GM12878 (cell line): ENCODE measurements at regions not wholly inside any gene's neighbourhood (a gene's known extent, or its start where the extent isn't known, plus 50 kb on each side); places are given as distances from the start of the nearest gene placed in this dataset.

ENCODE experiments used
- ATAC-seq: fragments of 200-7000 bp; cut with Tn5 transposase; 3 replicates; pipeline ENCODE4 v1.9.1; 2020; ENCODE audit warnings: mild to moderate bottlenecking, moderate library complexity
- BruUV-seq: library from RNA; stranded (reverse); fragments of 400-500 nt; replicated peaks from 2 replicates; lab custom pipeline; 2021; lab: Mats Ljungman, UMichigan
- CTCF ChIA-PET: fragments of 300-600 bp; sonication (Branson Sonifier 250); formaldehyde crosslinking; extraction: SDS; loops from one replicate; lab custom pipeline; 2021; ENCODE audit warnings: inconsistent platforms; lab: Yijun Ruan, JAX
- POLR2A ChIA-PET: fragments of 350-600 bp; formaldehyde crosslinking; extraction: SDS; loops from one replicate; lab custom pipeline; 2021; ENCODE audit warnings: inconsistent platforms; lab: Charles Lee
- RAD21 ChIA-PET: fragments of 300-600 bp; sonication (Branson Sonifier 250); formaldehyde crosslinking; loops from one replicate; lab custom pipeline; 2023; ENCODE audit warnings: antibody characterized with exemption; ENCODE audit not compliant: unreplicated experiment; lab: Charles Lee
- SMC1A ChIA-PET: fragments of 300-600 bp; sonication (Branson Sonifier 250); formaldehyde crosslinking; loops from one replicate; lab custom pipeline; 2023; ENCODE audit not compliant: unreplicated experiment, uncharacterized antibody; lab: Charles Lee
- DNase-seq: peaks from one replicate; pipeline ENCODE4 v3.0.0-alpha.2; 2011; ENCODE audit warnings: low read depth, low spot score
- FAIRE-seq: peaks from 3 replicates; lab custom pipeline; 2011; peaks lifted over from hg19 to GRCh38; lab: Jason Lieb, UNC
- H2AFZ ChIP-seq: 2 replicates; pipeline ENCODE4 v1.6.0; 2011; ENCODE audit warnings: low read depth, low read length, control low read depth; ENCODE audit not compliant: control insufficient read depth
- H3K27ac ChIP-seq: 2 replicates; pipeline ENCODE4 v1.5.1; 2011; ENCODE audit warnings: control low read depth; ENCODE audit not compliant: control insufficient read depth, insufficient read depth
- H3K27me3 ChIP-seq, 2 experiments: replicated peaks in 1 of 2; 2 replicates each; pipeline versions ENCODE4 v1.6.0 to v1.6.1; 2011; ENCODE audit warnings: low read length in 1 of 2; ENCODE audit not compliant: control insufficient read depth in 2 of 2, insufficient read depth in 2 of 2
- H3K36me3 ChIP-seq, 2 experiments: 2 replicates each; pipeline ENCODE4 v1.5.1; 2011; ENCODE audit warnings: low read length in 1 of 2; ENCODE audit not compliant: control insufficient read depth in 2 of 2, insufficient read depth in 2 of 2
- H3K4me1 ChIP-seq: 2 replicates; pipeline ENCODE4 v1.6.1; 2011; ENCODE audit warnings: mild to moderate bottlenecking, low read length, moderate library complexity, mixed read lengths; ENCODE audit not compliant: control insufficient read depth, insufficient read depth
- H3K4me2 ChIP-seq: 2 replicates; pipeline ENCODE4 v1.6.0; 2011; ENCODE audit warnings: control low read depth; ENCODE audit not compliant: control insufficient read depth, insufficient read depth
- H3K4me3 ChIP-seq: fragments of 200-600 bp; sonication (generic); 2 replicates; pipeline ENCODE4 v1.5.1; 2016
- H3K79me2 ChIP-seq: 2 replicates; pipeline ENCODE4 v1.6.0; 2011; ENCODE audit warnings: low read length; ENCODE audit not compliant: control insufficient read depth, insufficient read depth
- H3K9ac ChIP-seq: 2 replicates; pipeline ENCODE4 v1.8.0; 2011; ENCODE audit warnings: low read length, control low read depth, mixed read lengths; ENCODE audit not compliant: control insufficient read depth, insufficient read depth
- H3K9me3 ChIP-seq: replicated peaks from 3 replicates; pipeline ENCODE4 v1.5.1; 2011; ENCODE audit warnings: mild to moderate bottlenecking, low read length; ENCODE audit not compliant: control insufficient read depth, insufficient read depth
- H4K20me1 ChIP-seq: 2 replicates; pipeline ENCODE4 v1.6.0; 2011; ENCODE audit not compliant: control insufficient read depth, insufficient read depth
- BACH1 ChIP-seq: fragments of 450-650 bp; IDR thresholded peaks from 2 replicates; pipeline ENCODE4 v1.6.1; 2017; ENCODE audit warnings: mild to moderate bottlenecking, borderline replicate concordance
- BMI1 ChIP-seq: fragments of 450-650 bp; IDR thresholded peaks from 2 replicates; pipeline ENCODE4 v1.6.1; 2016; ENCODE audit warnings: mild to moderate bottlenecking, moderate library complexity, borderline replicate concordance
- CREB1 ChIP-seq: IDR thresholded peaks from 2 replicates; pipeline ENCODE4 v1.6.1; 2012; ENCODE audit warnings: low read depth, mild to moderate bottlenecking, inconsistent platforms
- JUND ChIP-seq: IDR thresholded peaks from 2 replicates; pipeline ENCODE4 v1.6.1; 2012; ENCODE audit warnings: low read depth, mild to moderate bottlenecking, low read length, improper control_type of control experiment, moderate library complexity
- MYB ChIP-seq: fragments of 150-350 bp; IDR thresholded peaks from 2 replicates; pipeline ENCODE4 v1.6.1; 2014; ENCODE audit warnings: mild to moderate bottlenecking, low read depth, low read length, borderline replicate concordance
- NBN ChIP-seq: fragments of 450-650 bp; IDR thresholded peaks from 2 replicates; pipeline ENCODE4 v1.6.1; 2016
- NRF1 ChIP-seq: conservative IDR thresholded peaks from 2 replicates; pipeline ENCODE4 v1.6.1; 2011; ENCODE audit warnings: mild to moderate bottlenecking, low read depth, low read length, improper control_type of control experiment
- TCF12 ChIP-seq: IDR thresholded peaks from 2 replicates; pipeline ENCODE4 v1.6.1; 2011; ENCODE audit warnings: low read depth, mild to moderate bottlenecking, low read length
- ZNF217 ChIP-seq: fragments of 450-650 bp; IDR thresholded peaks from 2 replicates; pipeline ENCODE4 v1.6.1; 2017; ENCODE audit warnings: antibody characterized with exemption, mild to moderate bottlenecking
- WGBS: methylation state at CpG from one replicate; pipeline ENCODE4 v1.1.6; 2016; ENCODE audit warnings: low lambda C conversion rate; ENCODE audit not compliant: insufficient replicate concordance, insufficient coverage; ENCODE audit errors: missing lambda C conversion rate; 5-methylcytosine and 5-hydroxymethylcytosine counted together
- in situ Hi-C: fragments of 300-500 bp; cut with MboI; formaldehyde crosslinking; loops from 9 replicates; pipeline ENCODE4 v1.14.3; 2018; ENCODE audit warnings: mixed read lengths
- intact Hi-C: fragments of 100-400 bp; cut with micrococcal nuclease; formaldehyde crosslinking; loops from one replicate; pipeline ENCODE4 v1.14.2; 2022; ENCODE audit not compliant: unreplicated experiment
- TF ChIP-seq, protein P1 (sequence below): fragments of 450-650 bp; IDR thresholded peaks from 2 replicates; pipeline ENCODE4 v1.6.1; 2014; ENCODE audit warnings: mild to moderate bottlenecking
- TF ChIP-seq, protein P2 (sequence below): IDR thresholded peaks from 2 replicates; pipeline ENCODE4 v1.6.1; 2012; ENCODE audit warnings: mild to moderate bottlenecking, low read depth, low read length

DNA sequence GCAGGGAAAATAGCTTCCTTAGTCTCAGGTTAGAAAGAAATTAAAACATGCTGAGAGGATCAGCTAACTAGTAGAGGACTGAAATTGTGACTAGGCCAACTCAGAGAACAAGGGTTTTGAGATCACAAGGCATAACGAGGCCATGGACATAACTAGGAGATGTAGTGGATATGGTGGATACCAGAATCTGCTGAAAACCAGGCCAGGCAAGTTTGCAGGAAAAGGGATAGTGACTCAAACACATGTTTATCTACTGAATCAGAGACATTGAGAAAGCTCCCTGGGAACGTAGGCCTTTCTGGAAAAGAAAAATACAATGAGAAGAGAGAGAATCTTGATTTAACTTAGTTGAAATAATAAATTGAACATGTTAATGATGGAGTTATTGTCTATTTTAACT is 326.5 kb upstream of the GBE1 start:
- DNase-seq, result no peak
- Histone ChIP-seq H3K9ac (no peak overlapping the region), H3K4me3 (no peak overlapping the region), H3K36me3 (no peaks in the 10 kb centered on the region), H4K20me1 (no peaks in the 10 kb centered on the region), H2AFZ (no peak overlapping the region), H3K4me1 (no peaks in the 10 kb centered on the region), H3K4me2 (no peak overlapping the region), H3K79me2 (no peaks in the 10 kb centered on the region), H3K9me3 (no peaks in the 10 kb centered on the region), H3K27me3 (no peaks in the 10 kb centered on the region), H3K27ac (no peak overlapping the region)
- no TSS peak for BruUV-seq
- intact Hi-C loops (no loop called here), in situ Hi-C loops (no loop called here)
- CTCF ChIA-PET, result interaction anchor here (0.9 to 1.4 kb wide), 2 partner anchors 44 to 421 kb away, joined by 3 read pairs; no protein-coding TSS in a partner anchor
- RAD21 ChIA-PET, result no interaction called here
- TF ChIP-seq JUND, result no peak
- no peak for TF ChIP-seq BACH1
- TF ChIP-seq NRF1, result no peak
- TF ChIP-seq, protein P1, sequence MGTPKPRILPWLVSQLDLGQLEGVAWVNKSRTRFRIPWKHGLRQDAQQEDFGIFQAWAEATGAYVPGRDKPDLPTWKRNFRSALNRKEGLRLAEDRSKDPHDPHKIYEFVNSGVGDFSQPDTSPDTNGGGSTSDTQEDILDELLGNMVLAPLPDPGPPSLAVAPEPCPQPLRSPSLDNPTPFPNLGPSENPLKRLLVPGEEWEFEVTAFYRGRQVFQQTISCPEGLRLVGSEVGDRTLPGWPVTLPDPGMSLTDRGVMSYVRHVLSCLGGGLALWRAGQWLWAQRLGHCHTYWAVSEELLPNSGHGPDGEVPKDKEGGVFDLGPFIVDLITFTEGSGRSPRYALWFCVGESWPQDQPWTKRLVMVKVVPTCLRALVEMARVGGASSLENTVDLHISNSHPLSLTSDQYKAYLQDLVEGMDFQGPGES, result no peak
- TF ChIP-seq TCF12, result no peak
- no peak for TF ChIP-seq ZNF217
- TF ChIP-seq CREB1, result no peak
- TF ChIP-seq MYB, result no peak
- TF ChIP-seq NBN, result no peak
- no peak for TF ChIP-seq BMI1
- TF ChIP-seq, protein P2, sequence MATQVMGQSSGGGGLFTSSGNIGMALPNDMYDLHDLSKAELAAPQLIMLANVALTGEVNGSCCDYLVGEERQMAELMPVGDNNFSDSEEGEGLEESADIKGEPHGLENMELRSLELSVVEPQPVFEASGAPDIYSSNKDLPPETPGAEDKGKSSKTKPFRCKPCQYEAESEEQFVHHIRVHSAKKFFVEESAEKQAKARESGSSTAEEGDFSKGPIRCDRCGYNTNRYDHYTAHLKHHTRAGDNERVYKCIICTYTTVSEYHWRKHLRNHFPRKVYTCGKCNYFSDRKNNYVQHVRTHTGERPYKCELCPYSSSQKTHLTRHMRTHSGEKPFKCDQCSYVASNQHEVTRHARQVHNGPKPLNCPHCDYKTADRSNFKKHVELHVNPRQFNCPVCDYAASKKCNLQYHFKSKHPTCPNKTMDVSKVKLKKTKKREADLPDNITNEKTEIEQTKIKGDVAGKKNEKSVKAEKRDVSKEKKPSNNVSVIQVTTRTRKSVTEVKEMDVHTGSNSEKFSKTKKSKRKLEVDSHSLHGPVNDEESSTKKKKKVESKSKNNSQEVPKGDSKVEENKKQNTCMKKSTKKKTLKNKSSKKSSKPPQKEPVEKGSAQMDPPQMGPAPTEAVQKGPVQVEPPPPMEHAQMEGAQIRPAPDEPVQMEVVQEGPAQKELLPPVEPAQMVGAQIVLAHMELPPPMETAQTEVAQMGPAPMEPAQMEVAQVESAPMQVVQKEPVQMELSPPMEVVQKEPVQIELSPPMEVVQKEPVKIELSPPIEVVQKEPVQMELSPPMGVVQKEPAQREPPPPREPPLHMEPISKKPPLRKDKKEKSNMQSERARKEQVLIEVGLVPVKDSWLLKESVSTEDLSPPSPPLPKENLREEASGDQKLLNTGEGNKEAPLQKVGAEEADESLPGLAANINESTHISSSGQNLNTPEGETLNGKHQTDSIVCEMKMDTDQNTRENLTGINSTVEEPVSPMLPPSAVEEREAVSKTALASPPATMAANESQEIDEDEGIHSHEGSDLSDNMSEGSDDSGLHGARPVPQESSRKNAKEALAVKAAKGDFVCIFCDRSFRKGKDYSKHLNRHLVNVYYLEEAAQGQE, result no peak
- POLR2A ChIA-PET, result no interaction called here
- SMC1A ChIA-PET, result no interaction called here
- no peak for FAIRE-seq
- 3% methylated on average over 2 of the region's 2 CpGs for WGBS
- no peak for ATAC-seq
